Subcutaneous abdominal adipose tissue (tissue), 5 donors: ENCODE measurements at regions not wholly inside any gene's neighbourhood (a gene's known extent, or its start where the extent isn't known, plus 50 kb on each side); places are given as distances from the start of the nearest gene placed in this dataset.

Experiments
- H3K27ac ChIP-seq: one replicate; pipeline ENCODE4 v1.7.0; 2013; ENCODE audit warnings: low read depth, mild to moderate bottlenecking, inconsistent platforms, low read length, moderate library complexity
- H3K27me3 ChIP-seq, 5 donors: one replicate each; pipeline ENCODE4 v1.7.0; 2013; ENCODE audit warnings: low read length in 5 of 5, inconsistent platforms in 1 of 5; ENCODE audit not compliant: control insufficient read depth in 5 of 5, insufficient read depth in 4 of 5
- H3K36me3 ChIP-seq, 5 donors: one replicate each; pipeline ENCODE4 v1.7.0; 2013; ENCODE audit warnings: low read length in 5 of 5; ENCODE audit not compliant: control insufficient read depth in 5 of 5, insufficient read depth in 5 of 5
- H3K4me1 ChIP-seq, 5 donors: one replicate each; pipeline ENCODE4 v1.7.0; 2013; ENCODE audit warnings: low read length in 5 of 5, mild to moderate bottlenecking in 3 of 5, moderate library complexity in 1 of 5; ENCODE audit not compliant: control insufficient read depth in 5 of 5, insufficient read depth in 5 of 5
- H3K4me3 ChIP-seq, 5 donors: one replicate each; pipeline ENCODE4 v1.7.0; 2013; ENCODE audit warnings: low read length in 5 of 5, low read depth in 1 of 5
- H3K9ac ChIP-seq, 5 donors: one replicate each; pipeline ENCODE4 v1.7.0; 2013; ENCODE audit warnings: low read length in 5 of 5, mild to moderate bottlenecking in 4 of 5, moderate library complexity in 3 of 5
- H3K9me3 ChIP-seq, 5 donors: one replicate each; pipeline ENCODE4 v1.7.0; 2013; ENCODE audit warnings: low read length in 5 of 5; ENCODE audit not compliant: control insufficient read depth in 5 of 5
- donor health status: healthy.
- donor health status: healthy.
- donor health status: healthy.
- donor health status: healthy.
- donor health status: healthy.

DNA sequence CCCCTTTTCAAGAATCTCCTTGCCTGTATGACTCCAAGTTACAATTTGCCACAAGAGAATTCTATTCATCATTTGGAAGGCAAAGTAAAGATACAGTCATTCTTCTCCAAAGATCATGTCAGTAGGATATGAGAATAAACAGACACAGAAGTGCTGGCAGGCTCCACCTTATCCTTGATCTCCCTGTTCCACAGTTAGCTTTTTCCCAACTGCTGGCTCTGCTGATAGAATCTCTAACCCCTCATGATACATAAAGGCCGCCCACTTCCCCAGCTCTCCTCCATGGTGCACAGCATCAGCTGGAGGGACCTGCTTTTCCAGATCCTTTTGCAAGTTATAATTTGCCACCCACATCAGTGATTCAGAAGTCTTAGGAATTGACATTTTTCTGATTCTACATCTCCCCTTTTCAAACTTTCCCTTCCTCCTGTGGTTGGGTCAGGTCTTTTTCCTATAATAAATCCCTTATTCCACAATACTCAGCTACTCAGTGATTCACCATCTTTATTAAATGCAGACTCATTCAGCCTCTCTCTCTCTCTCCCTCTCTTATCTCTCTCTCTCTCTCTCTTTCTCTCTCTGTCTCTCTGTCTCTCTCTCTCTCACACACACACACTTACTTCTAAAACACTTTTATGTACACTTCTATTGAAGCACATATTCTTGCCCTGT is 465.4 kb downstream of the GBE1 start:
- no peak overlapping the region for H3K4me3 ChIP-seq
- no peaks in the 10 kb centered on the region for H3K9me3 ChIP-seq
- no peaks in the 10 kb centered on the region for H3K27me3 ChIP-seq
- no peaks in the 10 kb centered on the region for H3K36me3 ChIP-seq
- H3K4me1 ChIP-seq = peaks cover 0 to 11% (median 0%) of the 10 kb centered on the region in 5 donors
- no peak overlapping the region for H3K9ac ChIP-seq
- H3K27ac ChIP-seq = no peak overlapping the region

DNA sequence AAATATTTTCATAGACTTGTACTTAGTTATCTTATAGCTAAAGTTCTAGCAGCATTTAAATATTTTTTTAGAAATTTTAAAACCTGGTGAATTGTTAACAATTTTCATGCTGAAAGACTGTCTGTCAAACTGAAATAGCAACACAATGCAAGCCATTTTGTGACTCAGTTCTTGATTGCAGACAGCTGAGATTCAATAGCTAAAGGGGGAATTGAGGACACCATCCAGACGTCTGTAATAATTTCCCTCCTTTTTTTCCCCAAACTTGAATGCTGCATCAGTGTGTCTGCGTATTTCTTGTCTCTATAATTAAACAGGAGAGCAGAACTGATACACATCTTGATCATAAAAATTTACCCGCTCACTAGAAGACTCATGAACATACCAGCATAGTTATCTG is 468.3 kb downstream of the GBE1 start:
- Histone ChIP-seq H3K36me3 (no peaks in the 10 kb centered on the region), H3K4me3 (no peak overlapping the region), H3K27me3 (no peaks in the 10 kb centered on the region), H3K9ac (no peak overlapping the region), H3K4me1 (peaks cover 0 to 7% (median 0%) of the 10 kb centered on the region in 5 donors), H3K9me3 (peaks cover 0 to 6% (median 0%) of the 10 kb centered on the region in 5 donors), H3K27ac (no peak overlapping the region)

DNA sequence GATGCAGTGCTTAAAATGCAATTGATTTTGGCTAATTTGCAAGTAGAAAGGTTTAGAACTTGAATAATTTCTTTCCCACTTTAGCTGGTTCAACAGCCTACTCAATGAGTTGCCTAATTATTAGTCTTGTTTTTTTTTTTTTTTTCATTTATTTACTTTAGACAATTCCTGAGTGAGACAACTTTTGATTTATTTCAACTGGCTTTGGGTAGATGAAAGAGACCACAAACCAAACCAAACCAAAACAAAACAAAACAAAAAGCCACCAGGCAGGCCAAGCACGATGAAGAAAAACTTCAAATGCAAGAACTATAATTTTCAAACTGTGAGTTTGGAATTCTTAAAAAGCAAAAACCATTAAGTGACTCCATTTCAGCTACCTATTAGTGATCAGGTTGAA is 469.9 kb downstream of the GBE1 start:
- Histone ChIP-seq H3K36me3 (no peaks in the 10 kb centered on the region), H3K9me3 (peaks cover 0 to 6% (median 0%) of the 10 kb centered on the region in 5 donors), H3K9ac (no peak overlapping the region), H3K4me1 (peaks cover 0 to 3% (median 0%) of the 10 kb centered on the region in 5 donors), H3K27ac (no peak overlapping the region), H3K4me3 (no peak overlapping the region), H3K27me3 (no peaks in the 10 kb centered on the region)

DNA sequence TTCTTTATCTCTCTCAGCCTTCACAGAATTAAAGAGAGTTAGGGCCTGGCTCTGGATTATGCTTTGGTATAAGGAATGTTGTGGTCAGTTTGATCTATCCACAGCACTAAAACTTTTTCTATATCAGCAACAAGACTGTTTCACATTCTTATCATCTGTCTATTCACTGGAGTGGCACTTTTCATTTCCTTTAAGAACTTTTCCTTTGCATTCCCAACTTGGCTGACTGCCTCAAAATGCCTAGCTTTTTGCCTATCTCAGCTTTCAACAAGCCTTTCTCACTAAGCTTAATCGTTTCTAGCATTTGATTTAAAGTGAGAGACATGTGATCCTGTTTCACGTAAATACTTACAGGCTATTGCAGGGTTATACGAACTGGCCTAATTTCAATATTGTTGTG is 471.8 kb downstream of the GBE1 start:
- H3K4me1 ChIP-seq = peaks cover 0 to 3% (median 0%) of the 10 kb centered on the region in 5 donors
- no peak overlapping the region for H3K4me3 ChIP-seq
- no peak overlapping the region for H3K9ac ChIP-seq
- peaks cover 0 to 6% (median 0%) of the 10 kb centered on the region in 5 donors for H3K9me3 ChIP-seq
- no peaks in the 10 kb centered on the region for H3K27me3 ChIP-seq
- H3K27ac ChIP-seq = no peak overlapping the region
- no peaks in the 10 kb centered on the region for H3K36me3 ChIP-seq

DNA sequence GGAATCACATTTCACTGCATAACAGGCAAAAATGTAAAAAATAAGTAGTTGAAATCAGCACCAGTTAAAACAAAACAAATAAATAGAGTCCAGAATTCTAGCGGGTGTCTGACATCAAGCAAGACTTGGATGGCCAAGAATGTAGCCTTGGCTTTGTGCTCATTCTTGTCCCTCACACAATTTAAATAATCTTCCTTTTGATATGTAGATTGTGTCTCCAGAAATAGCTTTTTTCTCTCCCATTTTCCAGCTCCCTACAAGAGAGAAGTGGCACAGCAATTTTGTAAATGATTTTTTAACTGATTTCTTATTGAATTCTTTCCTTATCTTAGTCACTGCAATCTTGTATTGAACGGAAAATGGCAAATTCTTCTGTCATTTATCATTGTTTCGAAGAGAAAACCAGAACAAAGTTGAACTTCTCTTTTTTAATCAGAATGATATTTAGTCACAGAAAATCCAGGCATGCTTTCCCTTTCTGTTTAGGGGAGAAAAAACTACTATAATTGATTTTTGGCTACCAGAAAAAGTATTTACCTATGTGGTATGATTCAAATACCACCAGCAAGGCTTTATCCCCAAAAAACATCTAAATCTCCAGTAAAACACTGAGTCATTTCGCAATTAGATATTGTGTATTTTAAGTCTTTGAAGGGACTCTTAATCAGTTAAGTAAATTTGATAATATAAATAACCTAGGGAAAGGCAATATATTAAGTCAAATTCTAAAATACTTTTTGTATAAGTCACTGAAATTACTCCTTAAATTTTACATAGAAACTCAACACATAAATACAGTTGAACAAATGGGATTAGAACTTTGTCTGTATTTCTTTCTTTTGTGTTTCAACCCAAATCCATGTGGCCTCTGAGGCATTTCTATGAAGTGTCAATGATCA is 481.7 kb downstream of the GBE1 start:
- H3K27ac ChIP-seq = no peak overlapping the region

DNA sequence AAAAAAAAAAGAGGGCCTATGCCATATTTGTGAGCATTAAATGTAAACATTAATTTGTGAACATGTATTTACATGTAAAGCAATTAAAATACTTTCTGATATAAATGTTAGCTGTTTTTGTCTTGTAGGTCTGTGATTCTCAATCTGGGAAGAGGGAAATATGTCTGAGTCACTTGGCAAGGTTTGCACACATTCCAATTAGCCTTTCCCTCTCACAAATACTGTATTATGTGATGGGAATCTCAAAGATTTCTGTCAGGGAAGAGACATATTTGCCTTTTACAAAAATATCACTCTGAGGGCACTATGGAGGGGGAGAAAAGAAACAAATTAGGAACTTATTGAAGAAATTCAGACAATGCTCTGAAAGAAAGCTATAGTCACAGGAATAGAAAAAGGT is 483.6 kb downstream of the GBE1 start:
- Histone ChIP-seq H3K36me3 (no peaks in the 10 kb centered on the region), H3K9me3 (no peaks in the 10 kb centered on the region), H3K27ac (no peak overlapping the region), H3K9ac (no peak overlapping the region), H3K4me1 (peaks cover 0 to 5% (median 0%) of the 10 kb centered on the region in 5 donors), H3K4me3 (no peak overlapping the region), H3K27me3 (no peaks in the 10 kb centered on the region)

More for the DNA sequence above, 481.7 kb downstream of the GBE1 start:
- Histone ChIP-seq H3K4me1 (peaks cover 0 to 5% (median 0%) of the 10 kb centered on the region in 5 donors), H3K9ac (no peak overlapping the region), H3K9me3 (no peaks in the 10 kb centered on the region), H3K27me3 (no peaks in the 10 kb centered on the region), H3K4me3 (no peak overlapping the region), H3K36me3 (no peaks in the 10 kb centered on the region)

DNA sequence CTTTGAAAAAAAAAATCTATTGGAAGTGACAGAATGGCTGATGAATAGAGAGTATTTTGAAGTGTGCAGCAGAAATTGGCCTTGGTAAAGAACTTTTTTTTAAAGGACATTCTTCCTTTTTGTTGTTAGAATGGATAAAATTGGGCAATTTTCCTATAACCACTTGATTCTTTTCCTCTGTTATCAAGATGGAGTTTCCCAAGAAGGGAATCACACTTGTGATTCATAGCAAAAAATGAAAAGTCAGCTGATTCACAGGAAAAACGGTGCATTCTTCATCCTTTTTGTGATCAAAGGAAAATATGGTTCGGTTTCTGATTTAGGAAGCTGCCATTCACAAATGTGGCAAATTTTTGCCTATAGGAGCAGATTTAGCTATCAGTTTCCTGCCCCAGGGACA is 486.8 kb downstream of the GBE1 start:
- Histone ChIP-seq H3K4me1 (peaks cover 0 to 3% (median 0%) of the 10 kb centered on the region in 5 donors), H3K9ac (no peak overlapping the region), H3K9me3 (no peaks in the 10 kb centered on the region)

DNA sequence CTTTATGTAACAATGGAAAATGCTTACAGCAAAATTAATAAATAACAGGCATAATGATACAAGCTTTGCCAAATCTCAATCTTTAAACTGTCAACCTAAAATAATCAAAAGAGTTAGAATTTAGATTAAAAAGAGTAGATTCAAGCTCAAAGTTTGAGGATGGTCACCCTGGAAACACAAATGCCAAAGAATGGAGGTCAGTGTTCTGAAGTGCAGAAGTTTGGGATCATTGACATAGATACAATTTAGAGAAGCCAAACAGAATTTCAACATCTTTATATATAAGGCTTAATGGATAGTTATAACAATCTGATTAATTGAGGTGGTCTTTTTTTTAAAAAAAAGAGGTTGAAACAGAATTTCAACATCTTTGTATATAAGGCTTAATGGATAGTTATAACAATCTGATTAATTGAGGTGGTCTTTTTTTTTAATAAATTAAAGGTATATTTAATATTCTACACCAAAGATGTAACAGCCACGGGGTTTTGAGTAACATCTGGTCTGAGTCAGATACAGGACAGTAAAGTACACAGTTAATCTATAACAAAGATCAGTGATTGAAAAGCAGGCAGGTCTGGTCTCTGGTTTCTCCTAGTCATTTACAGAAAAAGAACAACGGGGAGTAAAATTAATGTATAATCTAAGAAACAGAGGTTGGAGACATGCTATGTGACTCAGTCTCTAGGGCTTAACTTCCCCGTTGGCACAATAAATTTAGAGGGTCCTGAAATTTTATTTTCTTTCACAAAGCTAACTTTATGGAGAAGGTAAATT is 490.7 kb downstream of the GBE1 start:
- H3K9me3 ChIP-seq = no peaks in the 10 kb centered on the region
- H3K4me1 ChIP-seq = no peaks in the 10 kb centered on the region
- H3K9ac ChIP-seq = no peak overlapping the region
- no peaks in the 10 kb centered on the region for H3K27me3 ChIP-seq
- no peak overlapping the region for H3K4me3 ChIP-seq
- H3K27ac ChIP-seq = no peak overlapping the region
- no peaks in the 10 kb centered on the region for H3K36me3 ChIP-seq

More for the DNA sequence above, 486.8 kb downstream of the GBE1 start:
- H3K27me3 ChIP-seq = no peaks in the 10 kb centered on the region
- no peaks in the 10 kb centered on the region for H3K36me3 ChIP-seq
- no peak overlapping the region for H3K4me3 ChIP-seq
- no peak overlapping the region for H3K27ac ChIP-seq

DNA sequence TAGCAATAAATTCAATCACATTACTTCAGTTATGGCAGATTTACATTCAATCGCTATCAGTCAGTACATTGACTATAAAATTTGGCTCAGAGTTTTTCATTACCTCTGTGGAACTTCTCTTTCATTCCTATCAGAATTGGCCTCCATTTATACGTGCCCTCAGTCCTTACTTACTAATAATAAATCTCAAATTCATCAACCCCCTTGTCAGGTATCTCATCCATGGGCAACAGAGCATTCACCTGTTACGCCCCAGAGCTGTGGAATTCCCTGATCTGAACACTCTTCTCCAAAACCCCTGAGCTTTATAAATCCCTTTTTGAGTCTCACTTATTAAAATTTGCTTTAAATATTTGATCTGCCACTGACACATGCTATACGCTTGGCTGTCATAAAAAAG is 492.9 kb downstream of the GBE1 start:
- Histone ChIP-seq H3K4me3 (no peak overlapping the region), H3K36me3 (no peaks in the 10 kb centered on the region), H3K4me1 (no peaks in the 10 kb centered on the region), H3K27ac (no peak overlapping the region), H3K9me3 (no peaks in the 10 kb centered on the region), H3K9ac (no peak overlapping the region), H3K27me3 (no peaks in the 10 kb centered on the region)
